ENCODE measurements at regions not wholly inside any gene's neighbourhood (a gene's known extent, or its start where the extent isn't known, plus 50 kb on each side); places are given as distances from the start of the nearest gene placed in this dataset.

- Histone ChIP-seq H3K36me3 (ENCODE audit: insufficient read depth, low read length) (no peaks in the 10 kb centered on the region), H3K9me2 (ENCODE audit: insufficient read depth, low read length) (no peaks in the 10 kb centered on the region)
Measured at GRCh38 chr5:5612096-5612495, 189.6 kb downstream of the ICE1 start.

GRCh38 chr5:5609935-5610334 lies 187.5 kb downstream of the ICE1 start:
- Histone ChIP-seq H3K4me2 (ENCODE audit: low read length) (no peak overlapping the region), H3K9me2 (ENCODE audit: insufficient read depth, low read length) (no peaks in the 10 kb centered on the region), H3K27ac (ENCODE audit: low read length) (no peak overlapping the region), H3K79me2 (replicated peaks; ENCODE audit: insufficient read depth, low read length) (no peaks in the 10 kb centered on the region), H2AFZ (ENCODE audit: low read depth, low read length) (no peak overlapping the region), H3K27me3 (ENCODE audit: insufficient read depth, low read depth, low read length) (no peaks in the 10 kb centered on the region), H3F3A (ENCODE audit: insufficient read depth, low read length, poor library complexity, severe bottlenecking) (no peaks in the 10 kb centered on the region), H4K20me1 (ENCODE audit: insufficient read depth) (no peaks in the 10 kb centered on the region), H3K9me3 (ENCODE audit: low read length) (no peaks in the 10 kb centered on the region), H3K36me3 (ENCODE audit: insufficient read depth, low read length) (no peaks in the 10 kb centered on the region), H3K9ac (ENCODE audit: low read length) (no peak overlapping the region), H3K4me3 (ENCODE audit: low read length) (no peak overlapping the region)
- no peak for TF ChIP-seq EZH2 (IDR thresholded peaks at IDR 0.05; ENCODE audit: borderline replicate concordance, insufficient read depth, low read length, poor library complexity, severe bottlenecking)
- TF ChIP-seq MXI1 (conservative IDR thresholded peaks at IDR 0.05; ENCODE audit: poor library complexity, severe bottlenecking) = no peak
- TF ChIP-seq EP300 (conservative IDR thresholded peaks at IDR 0.05; ENCODE audit: poor library complexity, severe bottlenecking) = no peak
- no peak for TF ChIP-seq REST (IDR thresholded peaks at IDR 0.05; ENCODE audit: borderline replicate concordance)
- no peak for TF ChIP-seq SMC3 (conservative IDR thresholded peaks at IDR 0.05; ENCODE audit: poor library complexity)
- TF ChIP-seq TAF1 (IDR thresholded peaks at IDR 0.05; ENCODE audit: low read depth) = no peak

More at GRCh38 chr5:5612096-5612495, 189.6 kb downstream of the ICE1 start:
- no peak overlapping the region for H3K4me3 ChIP-seq (ENCODE audit: low read length)
- H3K27ac ChIP-seq (ENCODE audit: low read length) = no peak overlapping the region
- H2AFZ ChIP-seq (ENCODE audit: low read depth, low read length) = no peak overlapping the region
- no peaks in the 10 kb centered on the region for H3K27me3 ChIP-seq (ENCODE audit: insufficient read depth, low read depth, low read length)
- H3K9ac ChIP-seq (ENCODE audit: low read length) = no peak overlapping the region
- TF ChIP-seq EZH2 (IDR thresholded peaks at IDR 0.05; ENCODE audit: borderline replicate concordance, insufficient read depth, low read length, poor library complexity, severe bottlenecking) (no peak), TAF1 (IDR thresholded peaks at IDR 0.05; ENCODE audit: low read depth) (no peak), CTCF (IDR thresholded peaks at IDR 0.05; ENCODE audit: poor library complexity, severe bottlenecking) (no peak), POLR2AphosphoS5 (IDR thresholded peaks at IDR 0.05) (no peak), EP300 (conservative IDR thresholded peaks at IDR 0.05; ENCODE audit: poor library complexity, severe bottlenecking) (no peak), REST (IDR thresholded peaks at IDR 0.05; ENCODE audit: borderline replicate concordance) (no peak), SMC3 (conservative IDR thresholded peaks at IDR 0.05; ENCODE audit: poor library complexity) (no peak), RAD21 (conservative IDR thresholded peaks at IDR 0.05) (no peak), MXI1 (conservative IDR thresholded peaks at IDR 0.05; ENCODE audit: poor library complexity, severe bottlenecking) (no peak)
- H4K20me1 ChIP-seq (ENCODE audit: insufficient read depth) = no peaks in the 10 kb centered on the region
- H3K9me3 ChIP-seq (ENCODE audit: low read length) = no peaks in the 10 kb centered on the region
- no peaks in the 10 kb centered on the region for H3F3A ChIP-seq (ENCODE audit: insufficient read depth, low read length, poor library complexity, severe bottlenecking)
- H3K4me2 ChIP-seq (ENCODE audit: low read length) = no peak overlapping the region
- H3K79me2 ChIP-seq (replicated peaks; ENCODE audit: insufficient read depth, low read length) = no peaks in the 10 kb centered on the region

Measured in neural cell (in vitro differentiated cells).